CD4-positive, alpha-beta T cell treated with Interleukin-15 for 1 hour (primary cell): ENCODE measurements at regions not wholly inside any gene's neighbourhood (a gene's known extent, or its start where the extent isn't known, plus 50 kb on each side); places are given as distances from the start of the nearest gene placed in this dataset.
A peak's percentile ranks its signal among the peaks of the same experiment; 100 is the strongest.

Experiments used
- DNase-seq: peaks from one replicate; pipeline ENCODE4 v3.0.0-alpha.2; 2020

DNA sequence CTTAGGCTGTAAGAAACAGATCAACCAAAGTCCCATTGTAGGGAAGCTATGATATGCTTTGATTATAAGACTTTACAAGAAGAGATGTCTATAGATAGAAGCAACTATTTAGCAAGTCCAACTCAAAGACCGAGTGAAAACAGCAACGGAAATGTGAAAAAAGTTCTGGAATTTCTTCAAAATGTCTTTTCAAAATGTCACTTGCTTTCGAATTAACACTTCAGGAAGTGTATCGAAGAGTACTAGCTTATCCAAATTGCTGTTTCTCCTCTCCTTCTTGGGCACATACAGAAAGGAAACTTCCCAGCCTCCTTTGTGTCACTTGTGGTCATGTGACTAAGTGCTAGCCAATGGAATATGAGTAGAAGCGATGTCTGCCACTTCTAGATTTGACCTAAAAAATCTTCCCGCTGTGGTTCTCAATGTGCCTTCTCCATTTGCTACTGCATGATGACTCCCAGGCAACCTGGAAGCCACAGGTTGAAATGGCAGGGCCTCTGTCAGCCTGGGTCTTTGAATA, 89.9 kb downstream of the TSEN15 start:
- DNase-seq: no peak

DNA sequence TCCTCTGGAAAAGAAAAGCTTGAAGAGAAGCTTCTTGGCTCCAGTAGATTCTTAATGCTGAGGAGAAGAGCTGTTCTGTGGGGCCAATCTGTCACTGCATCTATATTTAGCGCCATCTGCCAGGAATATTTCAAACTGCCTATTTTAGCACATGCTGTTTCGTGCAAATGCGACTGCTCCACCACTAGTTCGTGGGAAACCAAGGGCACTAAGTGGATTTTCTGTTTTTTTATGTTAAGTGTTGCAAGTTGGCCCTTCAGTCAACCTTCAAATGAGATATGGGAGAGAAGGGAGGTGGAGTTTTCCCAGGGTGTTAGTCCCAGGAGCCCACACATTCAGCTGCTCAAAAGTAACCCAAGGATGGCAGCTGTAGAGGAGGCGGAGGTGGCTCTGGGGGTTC, 91.9 kb downstream of the TSEN15 start:
- no peak for DNase-seq

DNA sequence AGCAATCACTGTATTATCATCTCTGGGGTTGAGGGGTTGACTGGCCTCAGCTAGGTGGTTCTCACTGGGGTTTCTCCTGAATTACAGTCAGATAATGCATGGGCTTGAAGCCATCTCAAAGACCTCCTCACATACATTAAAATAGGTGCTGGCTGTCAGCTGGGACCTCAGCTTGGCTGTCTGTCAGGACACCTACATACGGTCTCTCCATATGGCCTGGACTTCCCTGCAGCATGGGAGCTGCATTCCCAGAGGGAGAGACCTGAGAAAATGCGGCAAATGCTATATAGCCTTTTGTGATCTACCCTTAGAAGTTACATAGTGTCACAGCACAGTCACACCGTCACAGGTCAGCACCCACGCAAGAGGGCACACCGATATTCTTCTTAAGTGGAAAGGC, 93.6 kb downstream of the TSEN15 start:
- DNase-seq: no peak

DNA sequence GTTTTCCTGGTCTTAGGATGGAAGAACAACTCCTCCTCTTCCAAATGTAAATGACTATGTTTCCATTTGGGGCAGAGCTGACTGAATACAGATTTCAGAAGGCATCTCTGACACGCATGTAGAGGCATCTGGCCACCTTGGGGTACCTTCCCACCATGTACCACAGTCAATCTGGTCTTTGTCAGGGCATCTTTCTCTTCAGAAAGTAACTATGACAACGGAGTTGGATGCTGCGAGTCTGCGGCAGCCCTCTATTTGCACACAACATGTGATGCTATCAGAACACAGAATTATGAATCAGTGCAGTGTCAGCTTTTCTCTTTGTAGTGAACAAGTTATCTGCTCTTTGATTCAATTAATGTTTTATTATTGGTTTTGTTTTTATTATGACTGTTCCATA, 94.7 kb downstream of the TSEN15 start:
- no peak for DNase-seq

DNA sequence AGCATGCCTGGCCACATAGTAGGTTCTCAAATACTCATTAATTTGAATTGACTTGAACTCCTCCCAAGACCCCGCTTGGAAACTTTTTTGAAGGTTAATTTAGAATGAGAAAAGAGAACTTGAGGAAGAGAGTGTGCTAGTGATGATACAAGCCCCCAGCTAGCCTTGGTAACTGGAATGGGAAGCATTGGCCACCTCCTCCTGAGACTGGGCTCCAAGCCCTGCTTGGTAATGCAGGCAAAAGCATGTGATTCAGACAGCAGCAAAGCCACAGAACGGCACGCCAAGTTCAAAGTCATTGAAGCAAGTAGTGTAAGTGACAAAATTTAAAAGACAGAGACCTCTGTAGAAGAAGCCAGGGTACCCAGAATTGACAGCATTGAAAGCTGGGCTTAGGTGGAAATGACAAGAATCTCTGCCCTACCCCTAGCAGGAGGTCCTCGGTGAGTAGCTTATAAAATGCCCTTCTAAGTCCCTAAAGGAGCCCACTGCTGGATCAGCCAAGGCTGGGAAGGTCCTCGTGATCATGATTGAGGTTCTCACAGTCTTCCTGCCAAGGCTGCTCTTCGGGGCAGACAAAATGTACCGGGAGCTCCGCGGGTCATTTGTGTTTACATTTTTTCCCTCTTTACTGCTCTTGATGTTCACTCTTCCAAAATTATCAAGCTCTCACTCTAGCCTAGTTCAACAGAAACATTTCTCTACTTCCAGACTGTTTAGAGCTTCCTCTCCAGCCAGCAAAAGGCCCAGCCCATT, 99.4 kb downstream of the TSEN15 start:
- DNase-seq: no peak

DNA sequence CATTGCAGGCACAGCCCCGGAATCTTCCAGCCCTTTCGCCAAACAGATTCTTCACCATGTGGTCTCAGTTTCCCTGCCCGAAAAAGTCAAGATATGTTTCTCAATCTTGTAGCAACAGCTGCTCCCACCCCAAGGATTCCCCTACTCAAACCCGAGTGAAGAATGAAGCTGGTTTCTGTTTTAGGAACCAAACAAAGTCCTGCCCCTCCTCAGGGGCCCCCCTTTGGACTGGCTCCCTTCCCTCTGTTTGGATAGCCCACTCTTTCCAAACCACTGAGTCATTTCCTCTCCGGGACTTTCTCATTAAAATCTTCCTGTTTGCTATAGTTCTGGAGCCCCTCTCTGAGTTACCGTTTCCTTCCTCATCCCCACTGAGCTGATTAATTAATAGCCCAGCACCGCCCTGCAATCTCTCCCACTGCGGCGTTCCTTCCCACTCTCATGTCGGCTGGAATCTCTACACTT, 100.9 kb downstream of the TSEN15 start:
- DNase-seq: peak; percentile 40

DNA sequence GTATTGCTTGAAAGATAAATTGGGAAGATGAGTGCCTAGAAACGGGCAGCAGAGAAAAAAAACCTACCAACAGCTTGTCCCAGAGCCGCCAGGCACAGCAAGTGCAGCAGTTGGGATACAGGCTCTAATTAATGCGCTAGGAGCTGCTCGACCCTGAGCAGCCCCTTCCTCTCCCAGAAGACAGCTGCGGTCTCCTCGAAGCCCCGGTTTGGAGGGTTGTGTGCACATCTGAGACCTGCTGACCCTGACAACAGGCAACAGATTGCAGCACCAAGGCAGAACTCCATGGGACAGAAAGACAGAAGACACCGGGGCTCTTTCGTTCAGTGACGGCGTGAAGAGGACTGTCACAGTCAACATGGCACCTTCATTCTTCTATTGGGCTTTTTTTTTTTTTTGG, 101.4 kb downstream of the TSEN15 start:
- no peak for DNase-seq

DNA sequence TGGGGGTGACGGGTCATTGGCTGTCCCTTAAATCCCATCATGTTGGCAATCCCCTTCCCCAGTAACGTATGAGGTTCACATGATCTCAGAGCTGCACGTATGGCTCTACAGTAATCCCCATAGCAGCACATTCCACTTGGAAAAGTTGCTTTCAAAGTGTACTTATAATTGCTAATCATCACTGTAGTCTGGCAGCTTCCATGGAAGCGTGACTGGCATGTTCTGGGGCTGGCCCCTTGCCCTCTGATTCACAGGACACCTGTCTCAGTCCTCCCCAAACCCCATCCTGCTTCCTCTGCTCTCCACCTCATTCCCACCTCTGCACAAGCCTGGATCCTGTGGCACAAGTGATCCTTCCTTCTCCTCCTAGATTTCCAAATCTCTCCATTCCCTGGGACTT, 102.2 kb downstream of the TSEN15 start:
- DNase-seq: no peak

DNA sequence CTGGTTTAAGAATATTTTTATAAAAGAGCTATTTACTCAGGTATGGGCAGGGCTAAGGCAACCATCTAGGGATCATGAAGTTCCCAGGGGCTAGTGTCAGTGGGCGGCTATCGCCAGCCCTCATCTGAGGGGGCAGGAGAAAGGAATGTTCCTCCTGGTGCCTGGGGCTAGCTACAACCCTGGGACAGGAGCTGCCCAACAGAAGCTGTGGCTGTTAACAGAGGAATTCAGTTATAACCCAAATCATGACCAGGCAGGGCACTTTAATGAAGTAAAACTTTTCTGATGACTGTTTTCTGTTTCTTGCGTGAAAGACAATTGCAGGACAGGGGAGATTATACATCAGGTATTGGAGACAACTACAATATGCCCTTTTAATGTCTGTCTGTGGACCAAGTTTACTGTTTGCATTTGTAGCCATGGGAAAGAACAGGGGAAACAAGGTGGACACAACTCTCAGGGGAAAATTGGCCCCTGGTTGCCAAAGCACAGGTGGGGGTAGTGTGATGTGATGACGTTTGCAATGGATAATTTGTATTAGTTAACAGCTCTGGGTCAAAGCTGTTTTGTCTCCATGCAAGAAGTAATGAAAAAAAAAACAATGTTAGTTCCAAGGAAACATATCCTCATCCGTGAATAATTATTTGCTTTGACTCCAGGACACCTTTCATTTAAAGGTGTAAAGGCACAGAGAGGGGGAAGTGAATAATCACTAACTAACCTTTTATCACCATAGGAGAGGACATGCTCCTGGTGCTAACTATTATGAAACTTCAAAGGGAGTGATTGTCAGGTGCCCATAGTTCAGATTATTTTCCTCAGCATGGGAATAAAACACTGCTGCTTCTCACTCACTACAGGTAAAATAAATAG, 105.2 kb downstream of the TSEN15 start:
- no peak for DNase-seq

DNA sequence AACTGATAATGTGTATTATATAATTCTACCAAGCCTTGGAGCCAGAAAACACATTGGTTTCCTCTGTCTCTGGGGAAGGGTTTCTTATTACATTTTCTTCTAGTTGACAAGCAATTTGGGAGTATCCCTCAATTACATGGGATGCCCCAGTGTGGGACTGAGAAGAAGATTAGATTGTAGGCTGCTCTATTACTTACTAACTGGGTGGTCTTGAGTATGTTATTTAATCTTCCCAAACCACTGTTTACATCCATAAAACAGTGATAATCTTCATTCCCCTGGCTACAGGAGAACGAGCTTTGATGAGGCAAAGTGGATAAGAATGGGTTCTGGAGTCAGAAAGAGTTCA, 105.8 kb downstream of the TSEN15 start:
- DNase-seq: no peak

DNA sequence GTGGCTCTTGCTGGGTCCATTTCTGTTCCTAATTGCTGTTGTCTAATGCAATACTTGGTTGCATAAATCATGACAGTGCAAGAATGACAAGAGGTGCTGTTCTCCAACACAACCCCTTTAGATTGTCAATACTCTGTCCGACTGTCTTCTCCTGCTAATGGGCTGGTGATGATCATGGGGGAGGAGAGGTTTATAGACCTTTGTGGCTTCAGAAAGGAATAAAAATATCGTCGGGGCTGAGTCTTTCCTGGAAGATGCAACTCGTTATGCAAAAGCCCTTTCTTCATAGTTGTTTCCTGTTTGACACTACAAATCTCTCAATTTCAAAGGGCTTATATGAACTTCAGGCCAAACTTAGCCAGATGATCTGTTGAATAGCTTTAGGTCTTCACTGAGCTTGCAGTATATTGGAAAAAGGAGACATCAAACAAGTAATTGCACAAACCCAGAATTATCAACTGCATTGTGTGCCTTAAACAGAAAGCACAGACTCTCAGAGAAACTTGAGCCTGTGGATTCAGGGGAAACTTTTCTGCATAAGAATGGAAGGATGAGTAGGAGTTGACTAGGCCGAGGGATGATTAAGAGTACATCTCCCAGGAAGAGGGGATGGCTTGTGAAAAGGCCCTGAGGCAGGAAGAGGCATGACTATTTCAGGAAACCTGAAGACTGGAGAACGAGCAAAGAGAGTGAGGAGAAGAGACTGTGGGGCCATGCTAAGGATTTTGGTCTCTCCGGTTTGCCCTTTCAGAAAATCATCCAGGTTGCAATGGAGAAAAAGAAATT, 107.6 kb downstream of the TSEN15 start:
- DNase-seq: no peak

DNA sequence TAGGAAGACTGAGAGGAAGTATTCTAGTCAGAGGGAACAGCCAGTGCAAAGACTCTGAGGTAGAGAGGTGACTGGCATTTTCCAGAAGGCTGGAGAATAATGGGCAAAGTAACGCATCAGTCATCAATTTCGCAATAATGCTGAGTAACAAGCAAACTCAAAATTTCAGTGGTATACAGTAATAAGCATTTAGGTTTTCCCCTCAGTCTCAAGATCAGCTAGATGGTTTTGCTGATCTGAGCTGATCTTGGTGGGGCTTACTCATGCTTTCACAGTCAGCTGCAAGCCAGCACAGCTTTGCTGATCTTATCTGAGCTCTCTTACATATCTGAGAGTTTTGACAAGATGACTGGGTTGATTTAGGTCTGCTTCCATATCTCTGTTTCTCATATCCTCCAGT, 108.7 kb downstream of the TSEN15 start:
- DNase-seq: peak; percentile 50

DNA sequence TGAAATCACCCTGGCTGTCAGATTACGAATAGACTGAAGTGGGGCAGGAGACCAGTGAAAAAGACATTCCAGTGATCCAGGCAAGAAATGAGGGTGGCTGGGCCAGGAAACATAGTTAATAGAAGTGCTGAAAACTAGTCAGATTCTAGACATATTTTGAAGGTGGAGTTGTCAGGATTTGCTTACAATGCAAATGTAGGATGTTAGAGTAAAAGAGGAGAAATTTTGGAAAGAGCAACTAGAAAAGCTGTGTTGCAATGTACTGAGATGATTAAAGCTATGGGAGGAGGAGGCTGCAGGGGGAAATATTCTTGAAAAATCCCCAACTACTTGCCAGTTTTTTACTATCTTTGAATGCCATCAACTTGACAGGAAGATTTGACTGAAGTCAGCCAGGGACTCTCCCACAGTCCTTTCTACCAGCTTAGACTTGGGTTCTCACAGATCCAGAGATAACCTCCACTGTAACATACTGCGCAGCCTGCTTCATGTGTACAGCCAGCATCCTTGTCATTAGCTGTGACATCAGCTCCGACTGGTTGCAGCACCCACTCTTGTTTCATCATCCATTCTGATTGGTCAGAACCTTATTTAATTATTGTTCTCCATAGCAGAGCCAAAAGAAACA, 109.7 kb downstream of the TSEN15 start:
- peak; percentile 19 for DNase-seq

DNA sequence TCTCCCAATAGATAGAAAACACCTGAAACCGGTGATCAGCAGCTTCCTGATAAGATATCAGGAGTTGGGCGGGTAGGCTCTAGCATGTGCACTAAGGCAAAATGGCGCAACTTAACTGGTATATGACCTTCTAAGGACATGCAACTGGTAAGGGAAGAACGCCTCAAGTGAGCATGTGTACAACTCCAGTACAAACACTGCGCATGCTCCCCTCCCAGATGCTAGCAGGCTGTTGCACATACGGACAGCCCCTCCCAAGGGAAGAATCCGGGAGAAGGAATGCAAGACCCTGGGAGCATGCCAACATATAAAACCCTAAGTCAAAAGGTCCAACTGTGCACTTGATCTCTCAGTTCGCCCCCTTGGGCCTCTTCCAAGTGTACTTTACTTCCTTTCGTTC, 110.8 kb downstream of the TSEN15 start:
- no peak for DNase-seq

DNA sequence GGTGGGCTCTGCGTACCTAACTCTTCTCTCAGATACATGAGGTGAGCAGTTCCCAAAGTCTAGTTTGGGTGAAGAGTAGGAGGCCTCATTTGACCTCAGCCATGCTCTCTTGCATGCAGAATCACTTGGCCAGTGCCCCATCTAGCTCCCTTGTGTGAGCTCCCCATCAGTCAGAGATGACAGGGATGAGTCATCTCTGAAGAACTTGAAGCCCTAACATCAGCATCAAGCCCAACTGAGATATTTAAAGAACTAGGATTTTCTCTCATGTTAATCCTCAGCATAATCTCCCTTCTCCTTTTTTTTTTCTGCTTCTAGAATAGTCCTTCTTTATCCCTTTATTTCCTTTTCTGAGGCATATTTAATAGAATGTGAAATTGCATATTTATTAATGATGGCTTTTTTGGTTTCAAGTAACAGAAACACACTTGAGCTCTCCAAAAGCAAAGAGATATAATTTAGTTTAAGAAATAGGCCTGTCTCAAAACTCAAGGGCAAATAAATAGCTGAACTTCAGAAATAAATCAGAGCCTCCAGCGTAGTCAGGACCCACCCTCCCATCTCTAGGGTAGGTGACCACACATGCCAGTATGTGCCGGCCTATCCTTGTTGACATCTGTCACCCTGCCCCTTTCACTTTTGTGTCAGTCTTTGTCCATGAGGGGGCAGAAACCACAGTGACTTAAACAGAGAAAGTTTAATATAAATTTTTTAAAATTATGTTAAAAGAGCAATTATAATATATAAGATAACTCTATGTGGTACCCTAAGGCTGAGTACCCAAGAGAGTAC, 112.3 kb downstream of the TSEN15 start:
- no peak for DNase-seq

DNA sequence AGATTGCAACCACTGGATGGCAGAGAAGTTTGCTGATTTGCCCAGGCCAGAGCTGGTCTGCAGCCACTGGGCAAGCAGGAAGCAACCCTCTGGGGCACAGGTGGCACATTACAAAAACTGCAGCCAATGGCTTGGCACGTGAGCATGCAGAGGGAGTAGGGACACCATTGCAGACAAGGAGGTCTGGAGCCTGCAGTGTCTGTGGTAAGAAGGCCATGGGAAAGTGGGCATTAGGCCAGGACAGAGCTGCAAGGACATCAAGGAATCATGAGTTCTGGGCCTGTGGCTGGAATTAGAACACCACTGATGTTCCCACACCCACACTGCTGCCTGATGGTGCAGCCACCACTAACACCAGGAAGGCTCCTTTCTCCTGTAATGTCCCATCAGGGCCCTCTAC, 113.0 kb downstream of the TSEN15 start:
- no peak for DNase-seq

DNA sequence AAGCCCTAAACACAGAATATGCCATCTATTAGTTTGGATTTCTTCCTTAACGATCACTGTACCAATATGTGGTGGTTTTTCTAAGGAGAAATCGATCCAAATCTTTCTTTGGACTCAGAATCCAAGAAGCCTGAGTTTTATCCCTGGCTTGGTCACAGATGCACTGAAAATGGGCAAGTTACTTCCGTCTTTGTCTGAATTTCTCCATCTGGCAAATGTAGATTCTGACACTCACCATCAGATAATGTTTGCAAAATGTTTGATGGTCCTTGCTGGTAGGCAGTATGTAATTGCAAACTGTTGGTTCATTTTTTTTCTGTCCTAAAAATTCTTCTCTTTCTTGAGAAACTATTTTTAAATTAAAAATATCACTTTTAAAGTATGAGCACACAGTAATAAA, 115.0 kb downstream of the TSEN15 start:
- no peak for DNase-seq

DNA sequence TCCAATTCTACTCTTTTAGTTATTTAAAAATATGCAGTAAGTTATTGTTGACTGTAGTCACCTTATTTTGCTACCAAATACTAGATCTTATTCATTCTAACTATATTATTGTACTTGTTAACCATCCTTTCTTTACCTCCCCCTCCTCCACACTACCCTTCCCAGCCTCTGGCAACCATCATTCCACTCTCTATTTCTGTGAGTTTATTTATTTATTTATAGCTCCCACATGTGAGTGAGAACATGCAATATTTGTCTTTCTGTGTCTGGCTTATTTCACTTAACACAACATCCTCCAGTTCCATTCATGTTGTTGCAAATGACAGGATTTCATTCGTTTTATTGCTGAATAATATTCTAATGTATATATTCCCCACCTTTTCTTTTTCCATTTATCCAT, 115.8 kb downstream of the TSEN15 start:
- no peak for DNase-seq

DNA sequence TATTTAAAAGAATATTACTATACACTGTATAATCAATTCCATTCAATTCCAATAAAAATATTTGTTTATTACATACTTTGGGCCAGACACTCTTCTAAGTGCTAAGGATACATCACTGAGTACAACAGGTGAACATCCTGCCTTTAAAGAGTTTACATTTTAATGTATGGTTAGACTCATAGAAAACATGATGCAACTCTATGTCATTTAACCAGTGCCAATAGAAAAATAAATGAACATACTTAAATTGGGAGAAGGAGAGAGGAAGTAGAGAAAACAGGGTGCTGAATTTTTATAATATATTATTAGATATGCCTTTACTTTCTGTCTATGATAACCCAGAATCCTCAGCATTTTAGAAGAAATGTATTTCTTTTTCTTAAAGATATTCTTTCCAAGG, 119.2 kb downstream of the TSEN15 start:
- no peak for DNase-seq

DNA sequence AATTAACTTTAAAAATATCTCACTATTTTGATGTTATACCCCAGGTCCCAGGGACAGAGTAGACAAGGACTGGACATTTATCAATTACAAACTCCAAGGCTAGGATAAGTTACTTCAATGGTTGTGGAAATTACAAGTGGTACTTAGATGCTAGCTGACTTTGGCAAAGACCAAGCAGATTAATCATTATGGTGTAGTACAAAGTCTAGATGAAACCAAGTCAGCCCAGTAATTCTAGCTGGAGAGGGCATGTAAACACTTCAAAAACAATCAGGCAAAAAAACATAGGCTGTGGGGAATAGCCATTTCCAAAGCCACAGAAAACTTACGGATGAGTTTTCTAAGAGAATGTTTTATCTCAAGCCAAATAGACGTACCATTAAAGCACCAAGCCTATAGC, 124.5 kb downstream of the TSEN15 start:
- DNase-seq: no peak

DNA sequence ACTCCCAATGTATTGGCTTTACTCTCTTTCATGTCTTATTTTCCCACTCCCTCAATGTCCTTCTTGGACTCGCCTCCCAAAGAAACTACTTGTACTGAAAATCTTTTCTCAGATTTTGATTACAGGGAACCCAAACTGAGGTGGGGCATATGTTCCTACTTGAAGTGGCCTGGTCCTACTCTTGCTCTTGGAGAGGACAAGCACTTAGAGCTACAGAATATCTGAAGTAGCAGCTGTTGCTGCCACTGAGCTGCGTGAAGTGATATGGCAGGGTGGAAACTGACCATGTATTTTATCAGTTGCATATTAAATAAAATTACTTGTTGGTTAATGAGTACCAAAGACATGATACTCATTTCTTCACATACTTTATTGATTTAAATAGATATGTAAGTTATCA, 129.5 kb downstream of the TSEN15 start:
- DNase-seq: no peak

DNA sequence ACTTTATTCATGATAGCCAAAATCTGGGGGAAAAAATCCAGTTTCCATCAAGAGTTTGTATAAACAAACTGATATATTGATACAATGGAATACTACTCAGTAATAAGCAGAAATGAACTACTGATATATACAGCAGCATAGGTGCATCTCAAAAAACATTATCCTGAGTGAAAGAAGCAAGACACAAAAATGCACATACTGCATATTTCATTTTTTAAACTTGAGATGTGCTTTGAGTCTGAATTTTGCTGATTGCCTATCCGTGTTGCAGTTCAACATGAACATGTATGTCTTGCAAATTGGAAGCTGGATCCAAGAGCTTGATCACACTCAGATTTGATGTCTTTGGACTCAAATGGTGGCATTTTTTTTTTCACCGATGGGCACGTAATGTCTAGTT, 132.4 kb downstream of the TSEN15 start:
- no peak for DNase-seq
